B cell (primary cell): ENCODE measurements at regions not wholly inside any gene's neighbourhood (a gene's known extent, or its start where the extent isn't known, plus 50 kb on each side); places are given as distances from the start of the nearest gene placed in this dataset.

Experiments
- ATAC-seq: fragments of 200-7000 bp; cut with Tn5 transposase; one replicate; pipeline ENCODE4 v1.10.0; 2021; ENCODE audit warnings: low read depth, mild to moderate bottlenecking, moderate number of reproducible peaks, moderate library complexity
- CTCF ChIA-PET: fragments of 350-600 bp; sonication (Branson Sonifier 250); formaldehyde crosslinking; loops from one replicate; lab custom pipeline; 2021; ENCODE audit warnings: antibody characterized with exemption, inconsistent platforms; lab: Charles Lee
- POLR2A ChIA-PET: fragments of 350-600 bp; sonication (Branson Sonifier 250); formaldehyde crosslinking; loops from one replicate; lab custom pipeline; 2021; ENCODE audit warnings: antibody characterized with exemption; lab: Charles Lee
- DNase-seq: peaks from one replicate; pipeline ENCODE4 v3.0.0; 2013
- H2AFZ ChIP-seq: 2 replicates; pipeline ENCODE4 v1.6.1; 2012; ENCODE audit warnings: mild to moderate bottlenecking, low read depth, low read length; ENCODE audit not compliant: insufficient read depth, poor library complexity, severe bottlenecking
- H3K27ac ChIP-seq, 2 donors: 1 replicate in 1 of 2; 2 replicates in 1 of 2; pipeline ENCODE4 v1.5.1; 2012 to 2013; ENCODE audit warnings: low read length in 2 of 2, mild to moderate bottlenecking in 2 of 2, moderate library complexity in 1 of 2
- H3K27me3 ChIP-seq, 4 experiments: fragments of 200-600 bp in 1 of 4; sonication (generic) in 1 of 4; replicated peaks in 1 of 4; 1 replicate in 2 of 4; 2 replicates in 2 of 4; pipeline versions ENCODE4 v1.6.1 to v1.7.0; 2013 to 2016; ENCODE audit warnings: low read length in 3 of 4, mild to moderate bottlenecking in 2 of 4, mixed read lengths in 1 of 4, moderate library complexity in 1 of 4; ENCODE audit not compliant: insufficient read depth in 4 of 4, control insufficient read depth in 3 of 4; ENCODE audit errors: control extremely low read depth in 1 of 4
- H3K36me3 ChIP-seq, 2 experiments: replicated peaks in 1 of 2; 1 replicate in 1 of 2; 2 replicates in 1 of 2; pipeline versions ENCODE4 v1.6.1 to v1.7.1; 2013; ENCODE audit warnings: low read length in 1 of 2; ENCODE audit not compliant: insufficient read depth in 2 of 2, control insufficient read depth in 1 of 2; ENCODE audit errors: control extremely low read depth in 1 of 2, extremely low read depth in 1 of 2
- H3K4me1 ChIP-seq, 2 donors: fragments of 200-600 bp in 1 of 2; sonication (generic) in 1 of 2; 1 replicate in 1 of 2; 2 replicates in 1 of 2; pipeline versions ENCODE4 v1.5.1 to v1.6.1; 2013 to 2017; ENCODE audit warnings: low read length in 2 of 2; ENCODE audit not compliant: control insufficient read depth in 2 of 2, insufficient read depth in 2 of 2
- H3K4me2 ChIP-seq: replicated peaks from 2 replicates; pipeline ENCODE3; 2012; ENCODE audit warnings: mild to moderate bottlenecking, low read depth, low read length; ENCODE audit not compliant: poor library complexity, severe bottlenecking
- H3K4me3 ChIP-seq, 5 experiments: fragments of 200-600 bp in 1 of 5; sonication (generic) in 1 of 5; 1 replicate in 3 of 5; 2 replicates in 2 of 5; pipeline versions ENCODE4 v1.5.1 to v1.7.0; 2011 to 2016; ENCODE audit warnings: low read length in 4 of 5, mild to moderate bottlenecking in 4 of 5, low read depth in 2 of 5, control low read depth in 1 of 5, moderate library complexity in 1 of 5; ENCODE audit not compliant: insufficient read depth in 1 of 5; ENCODE audit errors: control extremely low read depth in 1 of 5, extremely low read depth in 1 of 5
- H3K79me2 ChIP-seq: fragments of 200-600 bp; sonication (generic); one replicate; pipeline ENCODE4 v1.6.0; 2016; ENCODE audit warnings: low read length; ENCODE audit not compliant: control insufficient read depth, insufficient read depth
- H3K9ac ChIP-seq: fragments of 200-600 bp; sonication (generic); 2 replicates; pipeline ENCODE4 v1.6.1; 2017; ENCODE audit warnings: mild to moderate bottlenecking, low read length, moderate library complexity
- H3K9me3 ChIP-seq, 3 donors: one replicate each; pipeline versions ENCODE4 v1.6.1 to v1.7.1; 2013; ENCODE audit warnings: low read length in 2 of 3; ENCODE audit not compliant: control insufficient read depth in 2 of 3, insufficient read depth in 1 of 3; ENCODE audit errors: control extremely low read depth in 1 of 3
- H4K20me1 ChIP-seq: 2 replicates; pipeline ENCODE4 v1.6.0; 2012; ENCODE audit warnings: mild to moderate bottlenecking, low read length; ENCODE audit not compliant: insufficient read depth, control insufficient read depth, poor library complexity, severe bottlenecking
- H3K27ac Mint-ChIP-seq: one replicate; pipeline ENCODE4 v1.8.0; 2021; ENCODE audit warnings: mixed read lengths
- H3K27me3 Mint-ChIP-seq: one replicate; pipeline ENCODE4 v1.8.0; 2021; ENCODE audit warnings: mixed read lengths
- H3K4me1 Mint-ChIP-seq: one replicate; pipeline ENCODE4 v1.8.0; 2021; ENCODE audit warnings: mixed read lengths
- H3K4me3 Mint-ChIP-seq: one replicate; pipeline ENCODE4 v1.8.0; 2021; ENCODE audit warnings: mixed read lengths
- H3K9me3 Mint-ChIP-seq: one replicate; pipeline ENCODE4 v1.8.0; 2022; ENCODE audit warnings: mixed read lengths; ENCODE audit not compliant: insufficient read depth
- EZH2 ChIP-seq: IDR thresholded peaks from 2 replicates; pipeline ENCODE4 v1.6.1; 2012; ENCODE audit warnings: borderline replicate concordance, low read depth, mild to moderate bottlenecking, moderate library complexity, low read length; ENCODE audit not compliant: insufficient read depth, poor library complexity, severe bottlenecking
- WGBS: methylation state at CpG from one replicate; pipeline ENCODE4 v1.1.5; 2013; ENCODE audit warnings: missing lambda C conversion rate; ENCODE audit not compliant: insufficient coverage; 5-methylcytosine and 5-hydroxymethylcytosine counted together
- intact Hi-C: fragments of 100-400 bp; cut with micrococcal nuclease; formaldehyde crosslinking; loops from one replicate; pipeline ENCODE4 v1.10.0; 2022
- TF ChIP-seq, protein P1 (sequence below): fragments of 200-600 bp; IDR thresholded peaks from one replicate; pipeline ENCODE4 v1.8.0; 2022; ENCODE audit warnings: antibody characterized with exemption, mild to moderate bottlenecking

DNA sequence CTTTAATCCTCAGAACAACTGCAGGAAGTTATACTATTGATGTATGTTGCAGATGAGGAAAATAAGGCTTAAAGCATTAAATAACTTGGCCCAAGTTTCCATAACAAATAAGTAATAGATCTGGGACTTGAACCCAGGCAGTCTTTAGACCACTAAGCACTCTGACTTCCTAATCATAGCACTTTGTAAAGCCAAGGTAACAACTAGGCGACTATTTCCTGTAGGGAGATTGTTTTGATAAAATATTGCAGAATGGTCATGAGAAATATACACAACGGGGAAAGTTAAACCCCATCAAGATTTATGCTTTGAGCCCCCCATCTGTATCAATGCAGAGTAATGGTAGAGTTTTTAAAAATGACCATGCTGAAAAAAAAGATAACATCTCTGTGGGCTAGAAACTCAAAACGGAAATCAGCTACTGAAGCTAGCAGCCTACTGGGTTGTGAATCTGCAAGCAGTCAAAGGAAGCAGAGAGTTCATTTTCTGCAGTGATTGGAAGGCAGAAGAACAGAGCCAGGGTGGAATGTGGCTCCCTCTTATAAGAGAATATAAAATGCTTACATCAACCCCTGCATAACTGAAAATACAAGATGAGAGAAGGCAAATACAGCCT lies 111.2 kb upstream of the OLIG2 start:
- H3K79me2 ChIP-seq = no peaks in the 10 kb centered on the region
- no peak for TF ChIP-seq EZH2
- TF ChIP-seq, protein P1, sequence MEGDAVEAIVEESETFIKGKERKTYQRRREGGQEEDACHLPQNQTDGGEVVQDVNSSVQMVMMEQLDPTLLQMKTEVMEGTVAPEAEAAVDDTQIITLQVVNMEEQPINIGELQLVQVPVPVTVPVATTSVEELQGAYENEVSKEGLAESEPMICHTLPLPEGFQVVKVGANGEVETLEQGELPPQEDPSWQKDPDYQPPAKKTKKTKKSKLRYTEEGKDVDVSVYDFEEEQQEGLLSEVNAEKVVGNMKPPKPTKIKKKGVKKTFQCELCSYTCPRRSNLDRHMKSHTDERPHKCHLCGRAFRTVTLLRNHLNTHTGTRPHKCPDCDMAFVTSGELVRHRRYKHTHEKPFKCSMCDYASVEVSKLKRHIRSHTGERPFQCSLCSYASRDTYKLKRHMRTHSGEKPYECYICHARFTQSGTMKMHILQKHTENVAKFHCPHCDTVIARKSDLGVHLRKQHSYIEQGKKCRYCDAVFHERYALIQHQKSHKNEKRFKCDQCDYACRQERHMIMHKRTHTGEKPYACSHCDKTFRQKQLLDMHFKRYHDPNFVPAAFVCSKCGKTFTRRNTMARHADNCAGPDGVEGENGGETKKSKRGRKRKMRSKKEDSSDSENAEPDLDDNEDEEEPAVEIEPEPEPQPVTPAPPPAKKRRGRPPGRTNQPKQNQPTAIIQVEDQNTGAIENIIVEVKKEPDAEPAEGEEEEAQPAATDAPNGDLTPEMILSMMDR = no peak
- H3K4me3 Mint-ChIP-seq = no peak overlapping the region
- DNase-seq (no peak), ATAC-seq (no peak)
- H3K9me3 ChIP-seq = peaks cover 0 to 7% (median 0%) of the 10 kb centered on the region in 3 donors
- WGBS = 0% methylated on average over 1 of the region's 3 CpGs
- CTCF ChIA-PET = no interaction called here
- H3K27ac ChIP-seq = no peak overlapping the region
- no peak overlapping the region for H3K4me3 ChIP-seq
- H2AFZ ChIP-seq = peak overlapping the region; percentile 14
- H3K27me3 ChIP-seq = peaks cover 0 to 15% (median 8%) of the 10 kb centered on the region in 4 experiments
- no peak overlapping the region for H3K4me2 ChIP-seq
- H3K4me1 ChIP-seq = no peaks in the 10 kb centered on the region
- intact Hi-C loops = no loop called here
- no peaks in the 10 kb centered on the region for H4K20me1 ChIP-seq
- H3K27ac Mint-ChIP-seq = no peak overlapping the region
- H3K9me3 Mint-ChIP-seq = peaks cover 1% of the 10 kb centered on the region
- peaks cover 38% of the 10 kb centered on the region for H3K27me3 Mint-ChIP-seq
- no peak overlapping the region for H3K9ac ChIP-seq
- no peaks in the 10 kb centered on the region for H3K4me1 Mint-ChIP-seq
- H3K36me3 ChIP-seq = no peaks in the 10 kb centered on the region
- POLR2A ChIA-PET = no interaction called here

DNA sequence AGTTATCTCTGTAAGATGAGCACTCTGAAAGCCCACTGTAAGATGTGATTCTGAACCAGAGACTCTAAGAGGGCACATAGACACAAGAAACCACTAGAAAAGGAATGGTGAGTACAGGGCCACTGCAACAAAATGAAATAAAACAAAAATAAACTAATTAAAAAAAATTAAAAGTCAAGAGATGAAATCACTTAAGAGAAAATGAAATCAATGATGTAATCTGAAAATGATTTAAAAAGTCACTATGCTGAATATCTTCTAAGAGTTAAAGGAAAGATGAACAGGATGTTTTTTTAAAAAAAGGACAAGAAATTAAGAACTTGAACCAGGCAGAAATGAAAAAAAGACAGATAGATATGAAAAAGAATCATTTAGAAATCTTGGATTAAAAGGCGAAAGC lies 110.6 kb upstream of the OLIG2 start:
- no peak overlapping the region for H3K4me3 ChIP-seq
- H3K9ac ChIP-seq = no peak overlapping the region
- CTCF ChIA-PET = interaction anchor here (0.9 to 1.6 kb wide), 2 partner anchors 16 to 25 kb away, joined by 3 to 5 read pairs; no protein-coding TSS in a partner anchor
- Mint-ChIP-seq H3K27ac (no peak overlapping the region), H3K4me1 (no peaks in the 10 kb centered on the region), H3K9me3 (peaks cover under 1% of the 10 kb centered on the region), H3K4me3 (no peak overlapping the region), H3K27me3 (peaks cover 38% of the 10 kb centered on the region)
- no peak overlapping the region for H2AFZ ChIP-seq
- no peak for TF ChIP-seq EZH2
- TF ChIP-seq, protein P1 = no peak
- H3K27ac ChIP-seq = no peak overlapping the region
- H3K4me2 ChIP-seq = no peak overlapping the region
- peaks cover 0 to 7% (median 0%) of the 10 kb centered on the region in 3 donors for H3K9me3 ChIP-seq
- no peaks in the 10 kb centered on the region for H3K4me1 ChIP-seq
- no peak for ATAC-seq
- no peaks in the 10 kb centered on the region for H4K20me1 ChIP-seq
- DNase-seq = no peak
- POLR2A ChIA-PET = no interaction called here
- intact Hi-C loops = no loop called here
- peaks cover 0 to 15% (median 8%) of the 10 kb centered on the region in 4 experiments for H3K27me3 ChIP-seq
- WGBS = no CpG with 5 or more reads among the region's 1 CpG
- no peaks in the 10 kb centered on the region for H3K36me3 ChIP-seq
- H3K79me2 ChIP-seq = no peaks in the 10 kb centered on the region
